ENCODE measurements at regions not wholly inside any gene's neighbourhood (a gene's known extent, or its start where the extent isn't known, plus 50 kb on each side); places are given as distances from the start of the nearest gene placed in this dataset.

GRCh38 chr3:10570196-10570946 is 65.0 kb upstream of the ATP2B2 start:
- POLR2A ChIA-PET = no interaction called here
- TF ChIP-seq PHF8 (IDR thresholded peaks at IDR 0.05; ENCODE audit: borderline replicate concordance, low read depth) (no peak), HOXA7 (CRISPR knock-in tag; IDR thresholded peaks at IDR 0.05) (no peak), POLR2AphosphoS2 (conservative IDR thresholded peaks at IDR 0.05; ENCODE audit: low read length) (no peak), CBX2 (IDR thresholded peaks at IDR 0.05; ENCODE audit: borderline replicate concordance, low read depth) (no peak), TP53 (CRISPR knock-in tag; IDR thresholded peaks at IDR 0.05) (no peak), HES2 (IDR thresholded peaks at IDR 0.05) (no peak), CEBPB (IDR thresholded peaks at IDR 0.05) (no peak), ELK1 (IDR thresholded peaks at IDR 0.05; ENCODE audit: low read depth, low read length) (no peak), EHF (CRISPR knock-in tag; IDR thresholded peaks at IDR 0.05) (no peak), POLR2A (IDR thresholded peaks at IDR 0.05; ENCODE audit: low read length) (no peak), USF2 (IDR thresholded peaks at IDR 0.05) (no peak), ZC3H11A (IDR thresholded peaks at IDR 0.05) (no peak), CBX8 (IDR thresholded peaks at IDR 0.05) (no peak), BCL3 (IDR thresholded peaks at IDR 0.05) (no peak), ESRRA (IDR thresholded peaks at IDR 0.05; ENCODE audit: borderline replicate concordance, low read length) (no peak)
- 10% methylated on average over 11 of the region's 11 CpGs for WGBS (ENCODE audit: missing lambda C conversion rate)

GRCh38 chr3:10574101-10574620 is 68.8 kb upstream of the ATP2B2 start:
- Histone ChIP-seq H3K4me3 (no peak overlapping the region), H3K4me2 (no peak overlapping the region), H3K27ac (no peak overlapping the region), H3K4me1 (no peaks in the 10 kb centered on the region), H3K9me3 (0 out of 3 replicates have a peak, but pooled peaks cover 3% of the 10 kb centered on the region)
- no peak for FAIRE-seq
- TF ChIP-seq JUN (IDR thresholded peaks at IDR 0.05) = no peak
- TF ChIP-seq BCL3 (IDR thresholded peaks at IDR 0.05) = no peak
- no peak for TF ChIP-seq RNF2 (IDR thresholded peaks at IDR 0.05; ENCODE audit: borderline replicate concordance, low read depth)
- TF ChIP-seq MAX (IDR thresholded peaks at IDR 0.05) = no peak
- no peak for TF ChIP-seq ESRRA (IDR thresholded peaks at IDR 0.05; ENCODE audit: borderline replicate concordance, low read length)
- TF ChIP-seq HEYL (CRISPR knock-in tag; IDR thresholded peaks at IDR 0.05) = no peak
- no peak for TF ChIP-seq EHMT2 (IDR thresholded peaks at IDR 0.05; ENCODE audit: low read depth)
- no peak for TF ChIP-seq PBX3 (IDR thresholded peaks at IDR 0.05)
- no peak for TF ChIP-seq RAD21 (conservative IDR thresholded peaks at IDR 0.05 in 1 of 2, IDR thresholded peaks at IDR 0.05 in 1 of 2)
- no peak for TF ChIP-seq ELK1 (IDR thresholded peaks at IDR 0.05; ENCODE audit: low read depth, low read length)
- no peak for TF ChIP-seq MAZ (IDR thresholded peaks at IDR 0.05; ENCODE audit: borderline replicate concordance, low read depth, low read length)
- TF ChIP-seq MYC (IDR thresholded peaks at IDR 0.05; ENCODE audit: borderline replicate concordance, low read length) = no peak
- no peak for TF ChIP-seq HDAC2 (IDR thresholded peaks at IDR 0.05)
- DNase-seq (ENCODE audit: low read depth in 1 of 2, low spot score in 1 of 2) = no peak
- ATAC-seq = no peak
- CTCF ChIA-PET = interaction anchor here (1.4 kb wide), 1 partner anchor 31 kb away, joined by 3 read pairs; no protein-coding TSS in a partner anchor
- 17% methylated on average over 6 of the region's 6 CpGs for WGBS (ENCODE audit: missing lambda C conversion rate)
- POLR2A ChIA-PET = no interaction called here

More at GRCh38 chr3:10570196-10570946, 65.0 kb upstream of the ATP2B2 start:
- H3K4me1 ChIP-seq = no peaks in the 10 kb centered on the region
- no peak for FAIRE-seq
- no peak overlapping the region for H3K4me3 ChIP-seq
- H3K9me3 ChIP-seq = 0 out of 3 replicates have a peak, but pooled peaks cover 3% of the 10 kb centered on the region
- CTCF ChIA-PET = interaction anchor here (1.2 to 1.4 kb wide), 2 partner anchors 9 to 15 kb away, joined by 4 to 6 read pairs; no protein-coding TSS in a partner anchor
- no peak for DNase-seq (ENCODE audit: low read depth in 1 of 2, low spot score in 1 of 2)
- no peak for ATAC-seq
- H3K4me2 ChIP-seq = no peak overlapping the region
- no peak overlapping the region for H3K27ac ChIP-seq
